SK-N-SH treated with all-trans-retinoic acid at 6 μM for 48 hours (cell line): ENCODE measurements at regions not wholly inside any gene's neighbourhood (a gene's known extent, or its start where the extent isn't known, plus 50 kb on each side); places are given as distances from the start of the nearest gene placed in this dataset.

Experiments used
- CSDC2 ChIP-seq: fragments of 250-450 bp; sonication (Bioruptor Pico); IDR thresholded peaks from 2 replicates; pipeline ENCODE4 v1.5.0; 2020; ENCODE audit warnings: mild to moderate bottlenecking, moderate library complexity
- CSRNP3 ChIP-seq: fragments of 250-450 bp; sonication (Bioruptor Pico); IDR thresholded peaks from 2 replicates; pipeline ENCODE4 v1.5.1; 2021; ENCODE audit warnings: mild to moderate bottlenecking, moderate library complexity
- ISL1 ChIP-seq: fragments of 250-450 bp; sonication (Bioruptor Pico); IDR thresholded peaks from 2 replicates; pipeline ENCODE4 v2.1.2; 2022; ENCODE audit warnings: mild to moderate bottlenecking, moderate library complexity
- OSR1 ChIP-seq: fragments of 250-450 bp; sonication (Bioruptor Pico); IDR thresholded peaks from 2 replicates; pipeline ENCODE4 v1.8.0; 2022; ENCODE audit warnings: moderate library complexity, mild to moderate bottlenecking, inconsistent platforms
- RARB ChIP-seq: fragments of 250-450 bp; sonication (Bioruptor Pico); IDR thresholded peaks from 2 replicates; pipeline ENCODE4 v1.8.0; 2021; ENCODE audit warnings: mild to moderate bottlenecking, moderate library complexity
- TCF4 ChIP-seq: fragments of 250-450 bp; sonication (Bioruptor Pico); IDR thresholded peaks from 2 replicates; pipeline ENCODE4 v1.8.0; 2021; ENCODE audit warnings: mild to moderate bottlenecking, moderate library complexity, borderline replicate concordance
- ZFP3 ChIP-seq: fragments of 250-450 bp; sonication (Bioruptor Pico); IDR thresholded peaks from 2 replicates; pipeline ENCODE4 v1.5.0; 2020; ENCODE audit warnings: mild to moderate bottlenecking, moderate library complexity
- ZFP30 ChIP-seq: fragments of 450-650 bp; formaldehyde crosslinking; IDR thresholded peaks from 2 replicates; pipeline ENCODE4 v1.5.0; 2022; ENCODE audit warnings: mild to moderate bottlenecking, moderate library complexity
- ZNF565 ChIP-seq: fragments of 450-650 bp; formaldehyde crosslinking; conservative IDR thresholded peaks from 2 replicates; pipeline ENCODE4 v1.5.0; 2020; ENCODE audit warnings: low read depth, mild to moderate bottlenecking, moderate library complexity
- TF ChIP-seq, protein P1 (sequence below): fragments of 250-450 bp; sonication (Bioruptor Pico); IDR thresholded peaks from 2 replicates; pipeline ENCODE4 v1.5.1; 2020; ENCODE audit warnings: low read depth, mild to moderate bottlenecking, moderate library complexity

GRCh38 chr16:49203361-49203760, 78.3 kb downstream of the CBLN1 start:
- TF ChIP-seq ZFP3 (CRISPR knock-in tag) (no peak), ZNF565 (CRISPR knock-in tag) (no peak), CSDC2 (CRISPR knock-in tag) (no peak), RARB (CRISPR knock-in tag) (no peak), OSR1 (CRISPR knock-in tag) (no peak), CSRNP3 (CRISPR knock-in tag) (no peak), ISL1 (CRISPR knock-in tag) (no peak), TCF4 (CRISPR knock-in tag) (no peak), ZFP30 (no peak)
- TF ChIP-seq, protein P1, sequence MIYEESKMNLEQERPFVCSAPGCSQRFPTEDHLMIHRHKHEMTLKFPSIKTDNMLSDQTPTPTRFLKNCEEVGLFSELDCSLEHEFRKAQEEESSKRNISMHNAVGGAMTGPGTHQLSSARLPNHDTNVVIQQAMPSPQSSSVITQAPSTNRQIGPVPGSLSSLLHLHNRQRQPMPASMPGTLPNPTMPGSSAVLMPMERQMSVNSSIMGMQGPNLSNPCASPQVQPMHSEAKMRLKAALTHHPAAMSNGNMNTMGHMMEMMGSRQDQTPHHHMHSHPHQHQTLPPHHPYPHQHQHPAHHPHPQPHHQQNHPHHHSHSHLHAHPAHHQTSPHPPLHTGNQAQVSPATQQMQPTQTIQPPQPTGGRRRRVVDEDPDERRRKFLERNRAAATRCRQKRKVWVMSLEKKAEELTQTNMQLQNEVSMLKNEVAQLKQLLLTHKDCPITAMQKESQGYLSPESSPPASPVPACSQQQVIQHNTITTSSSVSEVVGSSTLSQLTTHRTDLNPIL (CRISPR knock-in tag), result no peak
